HEK293T (cell line): ENCODE measurements at regions not wholly inside any gene's neighbourhood (a gene's known extent, or its start where the extent isn't known, plus 50 kb on each side); places are given as distances from the start of the nearest gene placed in this dataset.
A peak's percentile ranks its signal among the peaks of the same experiment; 100 is the strongest.

Experiments used
- BHLHE40 ChIP-seq: fragments of 450-650 bp; IDR thresholded peaks from 2 replicates; pipeline ENCODE4 v1.6.1; 2016; ENCODE audit warnings: mild to moderate bottlenecking, moderate library complexity, borderline replicate concordance
- FOXK2 ChIP-seq: fragments of 450-650 bp; IDR thresholded peaks from 2 replicates; pipeline ENCODE4 v1.6.1; 2016; ENCODE audit warnings: mild to moderate bottlenecking
- FOXM1 ChIP-seq: fragments of 450-650 bp; IDR thresholded peaks from 2 replicates; pipeline ENCODE4 v1.6.1; 2017; ENCODE audit warnings: mild to moderate bottlenecking, borderline replicate concordance
- L3MBTL2 ChIP-seq: fragments of 450-650 bp; conservative IDR thresholded peaks from 2 replicates; pipeline ENCODE4 v1.6.1; 2016; ENCODE audit warnings: mild to moderate bottlenecking
- LEF1 ChIP-seq: fragments of 450-650 bp; IDR thresholded peaks from 2 replicates; pipeline ENCODE4 v1.6.1; 2017; ENCODE audit warnings: mild to moderate bottlenecking, borderline replicate concordance
- NFRKB ChIP-seq: fragments of 450-650 bp; IDR thresholded peaks from 2 replicates; pipeline ENCODE4 v1.6.1; 2016; ENCODE audit warnings: mild to moderate bottlenecking, moderate library complexity
- SP1 ChIP-seq: fragments of 450-650 bp; IDR thresholded peaks from 2 replicates; pipeline ENCODE4 v1.6.1; 2017
- SUZ12 ChIP-seq: fragments of 450-650 bp; IDR thresholded peaks from 2 replicates; pipeline ENCODE4 v1.6.1; 2016; ENCODE audit warnings: mild to moderate bottlenecking
- TARDBP ChIP-seq: fragments of 450-650 bp; IDR thresholded peaks from 2 replicates; pipeline ENCODE4 v1.6.1; 2016
- TF ChIP-seq, protein P1 (sequence below): fragments of 450-650 bp; IDR thresholded peaks from 2 replicates; pipeline ENCODE4 v1.6.1; 2016

DNA sequence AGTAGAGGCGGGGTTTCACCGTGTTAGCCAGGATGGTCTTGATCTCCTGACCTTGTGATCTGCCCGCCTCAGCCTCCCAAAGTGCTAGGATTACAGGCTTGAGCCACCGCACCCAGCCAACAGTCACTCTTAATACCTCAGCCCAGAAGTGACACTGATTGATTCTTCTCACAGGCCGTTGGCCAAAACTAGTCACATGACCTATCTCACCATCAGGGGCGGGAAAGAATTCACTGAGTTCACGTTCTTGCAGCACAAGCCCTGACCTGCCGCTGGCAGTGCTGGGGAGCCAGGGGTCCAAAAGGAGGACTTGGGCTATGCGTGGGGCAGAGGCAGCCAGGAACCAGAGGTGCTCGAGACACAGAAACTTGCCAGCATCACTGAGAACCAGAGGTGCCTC is 55.0 kb upstream of the CPLX2 start:
- TF ChIP-seq TARDBP (no peak), SUZ12 (no peak), FOXM1 (no peak), BHLHE40 (no peak), SP1 (no peak), LEF1 (no peak), FOXK2 (no peak), L3MBTL2 (no peak; the same call in 1 of the 2 replicates), NFRKB (no peak)
- TF ChIP-seq, protein P1, sequence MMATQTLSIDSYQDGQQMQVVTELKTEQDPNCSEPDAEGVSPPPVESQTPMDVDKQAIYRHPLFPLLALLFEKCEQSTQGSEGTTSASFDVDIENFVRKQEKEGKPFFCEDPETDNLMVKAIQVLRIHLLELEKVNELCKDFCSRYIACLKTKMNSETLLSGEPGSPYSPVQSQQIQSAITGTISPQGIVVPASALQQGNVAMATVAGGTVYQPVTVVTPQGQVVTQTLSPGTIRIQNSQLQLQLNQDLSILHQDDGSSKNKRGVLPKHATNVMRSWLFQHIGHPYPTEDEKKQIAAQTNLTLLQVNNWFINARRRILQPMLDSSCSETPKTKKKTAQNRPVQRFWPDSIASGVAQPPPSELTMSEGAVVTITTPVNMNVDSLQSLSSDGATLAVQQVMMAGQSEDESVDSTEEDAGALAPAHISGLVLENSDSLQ: peak; percentile 51
